GM23338 (cell line): ENCODE measurements at regions not wholly inside any gene's neighbourhood (a gene's known extent, or its start where the extent isn't known, plus 50 kb on each side); places are given as distances from the start of the nearest gene placed in this dataset.

ENCODE experiments used
- CTCF ChIP-seq, 2 experiments: fragments of 200-600 bp in 1 of 2; sonication (generic) in 1 of 2; conservative IDR thresholded peaks; 2 replicates each; pipeline versions ENCODE4 v1.5.1 to v1.6.1; 2016 to 2017; ENCODE audit warnings: antibody characterized with exemption in 2 of 2, low read depth in 2 of 2, mild to moderate bottlenecking in 2 of 2, moderate library complexity in 1 of 2
- EZH2 ChIP-seq: fragments of 200-600 bp; sonication (generic); IDR thresholded peaks from one replicate; pipeline ENCODE4 v1.8.0; 2017; ENCODE audit warnings: antibody characterized with exemption, mild to moderate bottlenecking, low read depth; ENCODE audit not compliant: unreplicated experiment
- REST ChIP-seq: IDR thresholded peaks from one replicate; pipeline ENCODE4 v1.6.1; 2018; ENCODE audit warnings: antibody characterized with exemption; ENCODE audit not compliant: unreplicated experiment

- TF ChIP-seq EZH2 (no peak), REST (no peak), CTCF (conservative IDR thresholded peaks at IDR 0.05; ENCODE audit: low read depth in 2 of 2) (no peak)
Measured at GRCh38 chr2:128594651-128594910, 275.9 kb upstream of the HS6ST1 start.
